Fibroblast of lung (primary cell): ENCODE measurements at regions not wholly inside any gene's neighbourhood (a gene's known extent, or its start where the extent isn't known, plus 50 kb on each side); places are given as distances from the start of the nearest gene placed in this dataset.

Source experiments
- DNase-seq, 2 donors: peaks; one replicate each; pipeline versions ENCODE4 v3.0.0 to v3.0.0-alpha.2; 2010; ENCODE audit warnings: low read depth in 2 of 2
- H2AFZ ChIP-seq: 2 replicates; pipeline ENCODE4 v1.5.1; 2012; ENCODE audit warnings: low read length, control low read depth, inconsistent platforms
- H3K27ac ChIP-seq: 2 replicates; pipeline ENCODE4 v1.5.1; 2011; ENCODE audit warnings: low read length, control low read depth; ENCODE audit not compliant: insufficient read depth
- H3K27me3 ChIP-seq: 2 replicates; pipeline ENCODE4 v1.5.1; 2011; ENCODE audit warnings: mild to moderate bottlenecking, low read length; ENCODE audit not compliant: control insufficient read depth, insufficient read depth
- H3K36me3 ChIP-seq: 2 replicates; pipeline ENCODE4 v1.5.1; 2011; ENCODE audit warnings: low read length; ENCODE audit not compliant: control insufficient read depth, insufficient read depth
- H3K4me1 ChIP-seq: 2 replicates; pipeline ENCODE4 v1.5.1; 2011; ENCODE audit warnings: low read length; ENCODE audit not compliant: control insufficient read depth, insufficient read depth; ENCODE audit errors: extremely low read depth
- H3K4me2 ChIP-seq: 2 replicates; pipeline ENCODE4 v1.5.1; 2011; ENCODE audit warnings: low read length, control low read depth; ENCODE audit not compliant: insufficient read depth; ENCODE audit errors: extremely low read depth
- H3K4me3 ChIP-seq, 4 experiments: fragments of 200-600 bp in 1 of 4; sonication (generic) in 1 of 4; replicated peaks in 1 of 4; 2 replicates each; pipeline ENCODE4 v1.5.1; 2011 to 2016; ENCODE audit warnings: low read length in 4 of 4, low read depth in 3 of 4, mild to moderate bottlenecking in 3 of 4, control low read depth in 2 of 4, inconsistent platforms in 1 of 4, mixed read lengths in 1 of 4; ENCODE audit not compliant: insufficient read depth in 1 of 4; ENCODE audit errors: control extremely low read depth in 1 of 4
- H3K79me2 ChIP-seq: 2 replicates; pipeline ENCODE4 v1.5.1; 2012; ENCODE audit warnings: mild to moderate bottlenecking, low read length, inconsistent platforms; ENCODE audit not compliant: control insufficient read depth, insufficient read depth
- H3K9ac ChIP-seq: 2 replicates; pipeline ENCODE4 v1.5.1; 2011; ENCODE audit warnings: mild to moderate bottlenecking, low read length, control low read depth; ENCODE audit not compliant: insufficient read depth
- H3K9me3 ChIP-seq: 2 replicates; pipeline ENCODE4 v1.5.1; 2012; ENCODE audit warnings: low read depth, low read length; ENCODE audit not compliant: control insufficient read depth, insufficient read depth
- H4K20me1 ChIP-seq: 2 replicates; pipeline ENCODE4 v1.5.1; 2011; ENCODE audit warnings: low read length; ENCODE audit not compliant: control insufficient read depth, insufficient read depth; ENCODE audit errors: extremely low read depth
- EZH2 ChIP-seq: IDR thresholded peaks from 2 replicates; pipeline ENCODE4 v1.5.1; 2012; ENCODE audit warnings: low read length, control low read depth, mild to moderate bottlenecking; ENCODE audit errors: missing control alignments
- TF ChIP-seq, protein P1 (sequence below), 2 donors: IDR thresholded peaks in 1 of 2; conservative IDR thresholded peaks in 1 of 2; 1 replicate in 1 of 2; 2 replicates in 1 of 2; pipeline ENCODE4 v1.5.1; 2011 to 2012; ENCODE audit warnings: low read length in 2 of 2, control low read depth in 1 of 2, inconsistent platforms in 1 of 2, low read depth in 1 of 2, mild to moderate bottlenecking in 1 of 2

DNA sequence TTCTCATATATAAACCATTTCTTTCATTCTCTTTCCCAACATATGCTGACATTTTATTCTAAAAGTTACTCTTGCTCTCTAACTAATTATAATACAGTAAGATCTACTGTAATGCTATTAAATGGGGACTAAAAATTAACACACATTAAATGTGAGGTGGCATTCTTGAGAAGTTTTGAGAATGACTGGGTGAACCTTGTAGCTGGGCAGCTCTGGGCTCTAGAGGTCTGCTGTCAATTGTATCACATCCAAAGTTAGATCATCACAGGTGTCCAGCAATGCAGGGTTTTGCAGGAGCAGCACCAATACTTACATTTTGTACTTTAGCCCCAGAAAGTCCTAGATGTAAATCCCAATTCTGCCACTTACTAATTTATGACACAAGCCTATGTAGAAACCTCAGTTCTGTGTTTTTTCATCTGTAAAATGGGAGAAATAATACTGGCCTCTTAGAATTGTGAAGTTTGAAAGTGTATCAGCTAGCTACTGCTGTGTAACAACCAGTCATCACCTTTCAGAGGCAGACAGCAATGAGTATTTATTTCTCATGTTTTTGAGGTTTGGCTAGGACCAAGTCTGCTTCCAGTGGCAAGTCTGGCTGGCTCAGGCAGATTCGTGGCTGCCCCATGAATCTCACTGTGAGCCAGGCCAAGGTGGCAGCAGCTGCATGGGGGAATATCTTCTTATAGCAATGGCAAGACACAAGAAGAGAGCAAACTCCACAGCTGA, 79.6 kb upstream of the EMX2 start:
- no peaks in the 10 kb centered on the region for H3K36me3 ChIP-seq
- no peak overlapping the region for H2AFZ ChIP-seq
- H3K9ac ChIP-seq, result no peak overlapping the region
- H3K4me1 ChIP-seq, result no peaks in the 10 kb centered on the region
- no peaks in the 10 kb centered on the region for H4K20me1 ChIP-seq
- H3K9me3 ChIP-seq, result no peaks in the 10 kb centered on the region
- no peak overlapping the region for H3K4me2 ChIP-seq
- H3K27me3 ChIP-seq, result no peaks in the 10 kb centered on the region
- H3K79me2 ChIP-seq, result no peaks in the 10 kb centered on the region
- TF ChIP-seq EZH2, result no peak
- TF ChIP-seq, protein P1, sequence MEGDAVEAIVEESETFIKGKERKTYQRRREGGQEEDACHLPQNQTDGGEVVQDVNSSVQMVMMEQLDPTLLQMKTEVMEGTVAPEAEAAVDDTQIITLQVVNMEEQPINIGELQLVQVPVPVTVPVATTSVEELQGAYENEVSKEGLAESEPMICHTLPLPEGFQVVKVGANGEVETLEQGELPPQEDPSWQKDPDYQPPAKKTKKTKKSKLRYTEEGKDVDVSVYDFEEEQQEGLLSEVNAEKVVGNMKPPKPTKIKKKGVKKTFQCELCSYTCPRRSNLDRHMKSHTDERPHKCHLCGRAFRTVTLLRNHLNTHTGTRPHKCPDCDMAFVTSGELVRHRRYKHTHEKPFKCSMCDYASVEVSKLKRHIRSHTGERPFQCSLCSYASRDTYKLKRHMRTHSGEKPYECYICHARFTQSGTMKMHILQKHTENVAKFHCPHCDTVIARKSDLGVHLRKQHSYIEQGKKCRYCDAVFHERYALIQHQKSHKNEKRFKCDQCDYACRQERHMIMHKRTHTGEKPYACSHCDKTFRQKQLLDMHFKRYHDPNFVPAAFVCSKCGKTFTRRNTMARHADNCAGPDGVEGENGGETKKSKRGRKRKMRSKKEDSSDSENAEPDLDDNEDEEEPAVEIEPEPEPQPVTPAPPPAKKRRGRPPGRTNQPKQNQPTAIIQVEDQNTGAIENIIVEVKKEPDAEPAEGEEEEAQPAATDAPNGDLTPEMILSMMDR (conservative IDR thresholded peaks at IDR 0.05 in 1 of 2, IDR thresholded peaks at IDR 0.05 in 1 of 2; ENCODE audit: low read depth in 1 of 2, low read length in 2 of 2), result no peak
- peak in 1 of 2 donors; percentile 15 for DNase-seq
- no peak overlapping the region for H3K27ac ChIP-seq
- no peak overlapping the region for H3K4me3 ChIP-seq

DNA sequence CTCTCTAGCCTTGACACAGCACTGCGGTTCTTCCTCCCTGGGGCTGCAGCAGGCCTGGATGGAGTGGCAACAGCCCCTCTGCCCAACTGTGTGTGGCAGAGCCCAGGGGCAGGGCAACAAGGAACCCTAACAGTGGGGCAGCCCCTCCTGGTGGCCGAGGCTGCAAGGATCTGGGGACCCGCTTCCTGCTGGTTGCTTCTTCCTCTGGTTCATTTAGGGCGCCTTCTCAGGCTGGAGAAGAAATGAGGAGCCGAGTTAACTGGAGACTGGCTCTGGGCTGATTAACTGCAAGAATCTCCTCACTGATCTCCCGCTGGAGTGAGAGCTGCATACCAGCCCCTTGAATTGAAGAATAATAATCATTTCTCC, 80.1 kb upstream of the EMX2 start:
- peak in 1 of 2 donors; percentile 11 for DNase-seq
- H3K9ac ChIP-seq, result no peak overlapping the region
- H3K27me3 ChIP-seq, result no peaks in the 10 kb centered on the region
- H3K4me3 ChIP-seq, result no peak overlapping the region
- no peaks in the 10 kb centered on the region for H3K36me3 ChIP-seq
- H2AFZ ChIP-seq, result no peak overlapping the region
- H3K79me2 ChIP-seq, result no peaks in the 10 kb centered on the region
- H3K4me1 ChIP-seq, result no peaks in the 10 kb centered on the region
- no peaks in the 10 kb centered on the region for H3K9me3 ChIP-seq
- no peak overlapping the region for H3K4me2 ChIP-seq
- TF ChIP-seq, protein P1 (conservative IDR thresholded peaks at IDR 0.05 in 1 of 2, IDR thresholded peaks at IDR 0.05 in 1 of 2; ENCODE audit: low read depth in 1 of 2, low read length in 2 of 2), result peak in 1 of 2 donors; percentile 14
- TF ChIP-seq EZH2, result no peak
- H4K20me1 ChIP-seq, result no peaks in the 10 kb centered on the region
- H3K27ac ChIP-seq, result no peak overlapping the region

DNA sequence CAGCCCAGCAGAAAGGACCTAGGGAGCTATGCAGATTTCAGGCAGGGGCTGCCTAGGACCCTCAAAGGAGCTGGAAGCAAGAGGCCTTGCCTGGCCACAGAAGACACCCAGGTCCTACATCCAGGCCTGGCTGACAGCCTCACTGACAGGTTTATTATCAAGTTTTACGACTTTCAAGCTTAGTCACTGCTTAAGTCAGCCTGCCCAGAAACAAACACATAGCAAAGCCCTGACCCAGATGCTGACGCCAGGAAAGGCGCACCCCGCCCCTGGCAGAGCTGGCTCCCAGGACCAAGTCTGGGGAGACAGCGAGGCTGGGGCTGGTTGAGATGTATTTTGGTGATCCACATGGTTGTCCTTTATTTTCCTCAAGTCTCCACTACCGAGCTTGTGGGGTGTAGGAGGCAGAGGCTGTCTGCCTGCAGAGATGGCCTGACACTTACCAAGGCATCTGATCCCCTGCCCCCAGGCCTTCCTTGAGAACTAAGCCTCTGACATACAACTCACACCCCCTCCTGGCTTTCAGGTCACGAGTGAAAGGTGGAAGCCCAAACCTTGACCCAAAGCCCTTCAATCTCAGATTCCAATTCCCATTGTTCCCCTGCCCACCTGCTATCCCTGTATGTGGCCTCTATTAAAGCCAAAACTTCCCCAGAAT, 80.7 kb upstream of the EMX2 start:
- peak in 1 of 2 donors; percentile 88 for DNase-seq
- no peak overlapping the region for H3K27ac ChIP-seq
- no peak overlapping the region for H2AFZ ChIP-seq

More for the DNA sequence above, 80.7 kb upstream of the EMX2 start:
- H4K20me1 ChIP-seq, result no peaks in the 10 kb centered on the region
- no peaks in the 10 kb centered on the region for H3K79me2 ChIP-seq
- no peaks in the 10 kb centered on the region for H3K27me3 ChIP-seq
- H3K4me1 ChIP-seq, result no peaks in the 10 kb centered on the region
- H3K36me3 ChIP-seq, result no peaks in the 10 kb centered on the region
- H3K9me3 ChIP-seq, result no peaks in the 10 kb centered on the region
- H3K9ac ChIP-seq, result no peak overlapping the region
- H3K4me2 ChIP-seq, result no peak overlapping the region
- TF ChIP-seq, protein P1 (conservative IDR thresholded peaks at IDR 0.05 in 1 of 2, IDR thresholded peaks at IDR 0.05 in 1 of 2; ENCODE audit: low read depth in 1 of 2, low read length in 2 of 2), result no peak
- TF ChIP-seq EZH2, result no peak
- H3K4me3 ChIP-seq, result no peak overlapping the region
